ENCODE measurements at regions not wholly inside any gene's neighbourhood (a gene's known extent, or its start where the extent isn't known, plus 50 kb on each side); places are given as distances from the start of the nearest gene placed in this dataset.
A peak's percentile ranks its signal among the peaks of the same experiment; 100 is the strongest.

GRCh38 chr4:186931519-186931918 lies 207.9 kb upstream of the FAT1 start:
- DNase-seq (ENCODE audit: low read depth in 2 of 2), result no peak

- DNase-seq (ENCODE audit: low read depth in 2 of 2), result no peak
Observed at GRCh38 chr4:186932196-186932595, 208.5 kb upstream of the FAT1 start.

- no peak for DNase-seq (ENCODE audit: low read depth in 2 of 2)
Observed at GRCh38 chr4:186932631-186933187, 209.1 kb upstream of the FAT1 start.

GRCh38 chr4:186934244-186934643 lies 210.6 kb upstream of the FAT1 start:
- DNase-seq (ENCODE audit: low read depth in 2 of 2), result no peak

- DNase-seq (ENCODE audit: low read depth in 2 of 2), result no peak
Observed at GRCh38 chr4:186934841-186935443, 211.3 kb upstream of the FAT1 start.

- no peak for DNase-seq (ENCODE audit: low read depth in 2 of 2)
Observed at GRCh38 chr4:186935901-186936300, 212.2 kb upstream of the FAT1 start.

- peak in 1 of 2 donors; percentile 14 for DNase-seq (ENCODE audit: low read depth in 2 of 2)
Observed at GRCh38 chr4:186936496-186937375, 213.1 kb upstream of the FAT1 start.

GRCh38 chr4:186939226-186939625 lies 215.6 kb upstream of the FAT1 start:
- DNase-seq (ENCODE audit: low read depth in 2 of 2), result no peak

GRCh38 chr4:186939766-186940165 lies 216.1 kb upstream of the FAT1 start:
- no peak for DNase-seq (ENCODE audit: low read depth in 2 of 2)

GRCh38 chr4:186940476-186940875 lies 216.8 kb upstream of the FAT1 start:
- DNase-seq (ENCODE audit: low read depth in 2 of 2), result no peak

- DNase-seq (ENCODE audit: low read depth in 2 of 2), result no peak
Observed at GRCh38 chr4:186942758-186943377, 219.2 kb upstream of the FAT1 start.

GRCh38 chr4:186943411-186943810 lies 219.8 kb upstream of the FAT1 start:
- no peak for DNase-seq (ENCODE audit: low read depth in 2 of 2)

- DNase-seq (ENCODE audit: low read depth in 2 of 2), result no peak
Observed at GRCh38 chr4:186946136-186946535, 222.5 kb upstream of the FAT1 start.

GRCh38 chr4:186946682-186947294 lies 223.1 kb upstream of the FAT1 start:
- DNase-seq (ENCODE audit: low read depth in 2 of 2), result no peak

GRCh38 chr4:186948361-186949242 lies 224.9 kb upstream of the FAT1 start:
- DNase-seq (ENCODE audit: low read depth in 2 of 2), result no peak

- no peak for DNase-seq (ENCODE audit: low read depth in 2 of 2)
Observed at GRCh38 chr4:186949847-186950246, 226.2 kb upstream of the FAT1 start.

- DNase-seq (ENCODE audit: low read depth in 2 of 2), result no peak
Observed at GRCh38 chr4:186952709-186953108, 229.1 kb upstream of the FAT1 start.

- DNase-seq (ENCODE audit: low read depth in 2 of 2), result no peak
Observed at GRCh38 chr4:186953599-186954260, 230.1 kb upstream of the FAT1 start.

- no peak for DNase-seq (ENCODE audit: low read depth in 2 of 2)
Observed at GRCh38 chr4:186954509-186954908, 230.9 kb upstream of the FAT1 start.

GRCh38 chr4:186954956-186955355 lies 231.3 kb upstream of the FAT1 start:
- DNase-seq (ENCODE audit: low read depth in 2 of 2), result no peak

All from lung microvascular endothelial cell (primary cell).